Central memory CD8-positive, alpha-beta T cell (primary cell): ENCODE measurements at regions not wholly inside any gene's neighbourhood (a gene's known extent, or its start where the extent isn't known, plus 50 kb on each side); places are given as distances from the start of the nearest gene placed in this dataset.

Experiments used
- ATAC-seq: fragments of 150-1000 bp; cut with Tn5 transposase; replicated peaks from 2 replicates; pipeline ENCODE4 v1.10.0; 2022; ENCODE audit warnings: mild to moderate bottlenecking, moderate FRiP score, moderate number of reproducible peaks; ENCODE audit not compliant: poor library complexity, severe bottlenecking; ENCODE audit errors: extremely low read depth
- DNase-seq, 2 donors: peaks; one replicate each; pipeline ENCODE4 v3.0.0; 2021; ENCODE audit warnings: low spot score in 2 of 2
- H3K27ac Mint-ChIP-seq: one replicate; pipeline ENCODE4 v1.8.0; 2022; ENCODE audit warnings: low read depth, mild to moderate bottlenecking, moderate library complexity, mixed read lengths
- H3K27me3 Mint-ChIP-seq: one replicate; pipeline ENCODE4 v1.8.0; 2022; ENCODE audit warnings: mixed read lengths
- H3K36me3 Mint-ChIP-seq: one replicate; pipeline ENCODE4 v1.8.0; 2022; ENCODE audit warnings: mild to moderate bottlenecking, moderate library complexity, mixed read lengths; ENCODE audit not compliant: insufficient read depth
- H3K4me1 Mint-ChIP-seq: one replicate; pipeline ENCODE4 v1.8.0; 2022; ENCODE audit warnings: mixed read lengths
- H3K4me3 Mint-ChIP-seq: one replicate; pipeline ENCODE4 v1.8.0; 2022; ENCODE audit warnings: mild to moderate bottlenecking, moderate library complexity, mixed read lengths
- H3K9me3 Mint-ChIP-seq: one replicate; pipeline ENCODE4 v1.8.0; 2022; ENCODE audit warnings: mixed read lengths

- DNase-seq (no peak), ATAC-seq (no peak)
- Mint-ChIP-seq H3K36me3 (no peaks in the 10 kb centered on the region), H3K27ac (no peak overlapping the region), H3K4me3 (no peak overlapping the region), H3K4me1 (no peaks in the 10 kb centered on the region), H3K9me3 (peaks cover 9% of the 10 kb centered on the region), H3K27me3 (no peaks in the 10 kb centered on the region)
These were observed 150.3 kb upstream of the SOX2 start for GRCh38 chr3:181561139-181562031.

GRCh38 chr3:181558870-181559269 lies 152.9 kb upstream of the SOX2 start:
- Mint-ChIP-seq H3K4me3 (no peak overlapping the region), H3K36me3 (no peaks in the 10 kb centered on the region), H3K27me3 (no peaks in the 10 kb centered on the region), H3K9me3 (peaks cover 9% of the 10 kb centered on the region), H3K4me1 (no peaks in the 10 kb centered on the region), H3K27ac (no peak overlapping the region)
- no peak for DNase-seq
- no peak for ATAC-seq

- DNase-seq (no peak), ATAC-seq (no peak)
- no peak overlapping the region for H3K27ac Mint-ChIP-seq
- H3K4me3 Mint-ChIP-seq: no peak overlapping the region
- no peaks in the 10 kb centered on the region for H3K36me3 Mint-ChIP-seq
- H3K4me1 Mint-ChIP-seq: no peaks in the 10 kb centered on the region
- peaks cover 11% of the 10 kb centered on the region for H3K9me3 Mint-ChIP-seq
- no peaks in the 10 kb centered on the region for H3K27me3 Mint-ChIP-seq
These were observed 156.0 kb upstream of the SOX2 start for GRCh38 chr3:181555681-181556080.

GRCh38 chr3:181554233-181554765 lies 157.4 kb upstream of the SOX2 start:
- H3K27ac Mint-ChIP-seq: no peak overlapping the region
- H3K36me3 Mint-ChIP-seq: no peaks in the 10 kb centered on the region
- H3K4me1 Mint-ChIP-seq: no peaks in the 10 kb centered on the region
- H3K9me3 Mint-ChIP-seq: peaks cover 14% of the 10 kb centered on the region
- no peak for DNase-seq
- no peak for ATAC-seq
- no peaks in the 10 kb centered on the region for H3K27me3 Mint-ChIP-seq
- no peak overlapping the region for H3K4me3 Mint-ChIP-seq

GRCh38 chr3:181549266-181549665 lies 162.5 kb upstream of the SOX2 start:
- peaks cover 1% of the 10 kb centered on the region for H3K36me3 Mint-ChIP-seq
- H3K9me3 Mint-ChIP-seq: peaks cover 16% of the 10 kb centered on the region
- no peak overlapping the region for H3K4me3 Mint-ChIP-seq
- no peak for ATAC-seq
- H3K27ac Mint-ChIP-seq: no peak overlapping the region
- DNase-seq: no peak
- no peaks in the 10 kb centered on the region for H3K27me3 Mint-ChIP-seq
- no peaks in the 10 kb centered on the region for H3K4me1 Mint-ChIP-seq

GRCh38 chr3:181541414-181541813 lies 170.3 kb upstream of the SOX2 start:
- no peak overlapping the region for H3K4me3 Mint-ChIP-seq
- no peak for ATAC-seq

GRCh38 chr3:181534781-181535221 lies 176.9 kb upstream of the SOX2 start:
- Mint-ChIP-seq H3K27ac (no peak overlapping the region), H3K4me3 (no peak overlapping the region), H3K36me3 (no peaks in the 10 kb centered on the region), H3K4me1 (no peaks in the 10 kb centered on the region), H3K27me3 (no peaks in the 10 kb centered on the region), H3K9me3 (peaks cover 21% of the 10 kb centered on the region)
- DNase-seq: no peak
- ATAC-seq: no peak

More at GRCh38 chr3:181541414-181541813, 170.3 kb upstream of the SOX2 start:
- no peaks in the 10 kb centered on the region for H3K27me3 Mint-ChIP-seq
- no peak for DNase-seq
- no peaks in the 10 kb centered on the region for H3K4me1 Mint-ChIP-seq
- H3K9me3 Mint-ChIP-seq: peaks cover 12% of the 10 kb centered on the region
- H3K27ac Mint-ChIP-seq: no peak overlapping the region
- H3K36me3 Mint-ChIP-seq: peaks cover 1% of the 10 kb centered on the region

- Mint-ChIP-seq H3K27me3 (no peaks in the 10 kb centered on the region), H3K36me3 (no peaks in the 10 kb centered on the region), H3K4me1 (no peaks in the 10 kb centered on the region), H3K27ac (no peak overlapping the region), H3K4me3 (no peak overlapping the region), H3K9me3 (peaks cover 15% of the 10 kb centered on the region)
- DNase-seq (no peak), ATAC-seq (no peak)
These were observed 177.9 kb upstream of the SOX2 start for GRCh38 chr3:181533811-181534210.

GRCh38 chr3:181530584-181530983 lies 181.1 kb upstream of the SOX2 start:
- Mint-ChIP-seq H3K4me1 (no peaks in the 10 kb centered on the region), H3K4me3 (no peak overlapping the region), H3K27ac (no peak overlapping the region), H3K27me3 (no peaks in the 10 kb centered on the region), H3K9me3 (peaks cover 15% of the 10 kb centered on the region), H3K36me3 (no peaks in the 10 kb centered on the region)
- DNase-seq (no peak), ATAC-seq (no peak)

- Mint-ChIP-seq H3K9me3 (peaks cover 26% of the 10 kb centered on the region), H3K36me3 (no peaks in the 10 kb centered on the region), H3K27me3 (no peaks in the 10 kb centered on the region), H3K27ac (no peak overlapping the region), H3K4me3 (no peak overlapping the region), H3K4me1 (no peaks in the 10 kb centered on the region)
- DNase-seq (no peak), ATAC-seq (no peak)
These were observed 189.9 kb upstream of the SOX2 start for GRCh38 chr3:181521831-181522230.

- H3K27ac Mint-ChIP-seq: no peak overlapping the region
- ATAC-seq (no peak), DNase-seq (no peak)
- H3K9me3 Mint-ChIP-seq: peaks cover 27% of the 10 kb centered on the region
- H3K4me3 Mint-ChIP-seq: no peak overlapping the region
- H3K36me3 Mint-ChIP-seq: no peaks in the 10 kb centered on the region
- no peaks in the 10 kb centered on the region for H3K4me1 Mint-ChIP-seq
- H3K27me3 Mint-ChIP-seq: no peaks in the 10 kb centered on the region
These were observed 193.5 kb upstream of the SOX2 start for GRCh38 chr3:181518222-181518621.

GRCh38 chr3:181512787-181513186 lies 198.9 kb upstream of the SOX2 start:
- Mint-ChIP-seq H3K27me3 (no peaks in the 10 kb centered on the region), H3K36me3 (no peaks in the 10 kb centered on the region), H3K9me3 (peaks cover 38% of the 10 kb centered on the region), H3K4me1 (no peaks in the 10 kb centered on the region), H3K4me3 (no peak overlapping the region), H3K27ac (no peak overlapping the region)
- no peak for ATAC-seq
- DNase-seq: no peak

GRCh38 chr3:181510500-181510899 lies 201.2 kb upstream of the SOX2 start:
- Mint-ChIP-seq H3K27me3 (no peaks in the 10 kb centered on the region), H3K36me3 (no peaks in the 10 kb centered on the region), H3K4me1 (no peaks in the 10 kb centered on the region), H3K9me3 (peaks cover 29% of the 10 kb centered on the region), H3K4me3 (no peak overlapping the region), H3K27ac (no peak overlapping the region)
- DNase-seq (no peak), ATAC-seq (no peak)
